WTC11 (cell line): ENCODE measurements at regions not wholly inside any gene's neighbourhood (a gene's known extent, or its start where the extent isn't known, plus 50 kb on each side); places are given as distances from the start of the nearest gene placed in this dataset.
A peak's percentile ranks its signal among the peaks of the same experiment; 100 is the strongest.

Experiments
- ATAC-seq: fragments of 200-7000 bp; cut with Tn5 transposase; 2 replicates; pipeline ENCODE4 v1.10.0; 2021; ENCODE audit warnings: mild to moderate bottlenecking, moderate library complexity
- CTCF ChIA-PET: fragments of 300-600 bp; sonication (Branson Sonifier 250); formaldehyde crosslinking; loops from one replicate; lab custom pipeline; 2021; ENCODE audit warnings: antibody characterized with exemption; lab: Charles Lee
- POLR2A ChIA-PET: fragments of 350-600 bp; sonication (Branson Sonifier 250); formaldehyde crosslinking; loops from one replicate; lab custom pipeline; 2021; ENCODE audit warnings: antibody characterized with exemption; lab: Charles Lee
- DNase-seq: peaks from one replicate; pipeline ENCODE4 v3.0.0; 2021; ENCODE audit warnings: low spot score
- H3K27ac Mint-ChIP-seq: 2 replicates; pipeline ENCODE4 v1.8.0; 2021; ENCODE audit warnings: mixed read lengths
- H3K27me3 Mint-ChIP-seq: 2 replicates; pipeline ENCODE4 v1.8.0; 2021; ENCODE audit warnings: low read depth, mild to moderate bottlenecking, moderate library complexity, mixed read lengths
- H3K36me3 Mint-ChIP-seq: 2 replicates; pipeline ENCODE4 v1.8.0; 2021; ENCODE audit warnings: mixed read lengths
- H3K4me1 Mint-ChIP-seq: 2 replicates; pipeline ENCODE4 v1.8.0; 2022; ENCODE audit warnings: mixed read lengths
- H3K4me3 Mint-ChIP-seq: 2 replicates; pipeline ENCODE4 v1.8.0; 2021; ENCODE audit warnings: mild to moderate bottlenecking, moderate library complexity, mixed read lengths
- H3K9me3 Mint-ChIP-seq: 2 replicates; pipeline ENCODE4 v1.8.0; 2021; ENCODE audit warnings: mixed read lengths
- CBFB ChIP-seq: sonication (generic); formaldehyde crosslinking; IDR thresholded peaks from 2 replicates; pipeline ENCODE4 v1.8.1; 2022; ENCODE audit warnings: mild to moderate bottlenecking, low read depth, missing genetic modification reagents
- ELF4 ChIP-seq: sonication (generic); formaldehyde crosslinking; IDR thresholded peaks from 2 replicates; pipeline ENCODE4 v1.8.1; 2022; ENCODE audit warnings: low read depth, mild to moderate bottlenecking, moderate library complexity, missing genetic modification reagents
- JUN ChIP-seq: sonication (generic); formaldehyde crosslinking; IDR thresholded peaks from 2 replicates; pipeline ENCODE4 v1.8.0; 2023; ENCODE audit warnings: mild to moderate bottlenecking, missing genetic modification reagents
- KAT7 ChIP-seq: sonication (generic); formaldehyde crosslinking; IDR thresholded peaks from 2 replicates; pipeline ENCODE4 v1.8.1; 2023; ENCODE audit warnings: missing genetic modification reagents, mild to moderate bottlenecking, borderline replicate concordance
- MYBL2 ChIP-seq: sonication (generic); formaldehyde crosslinking; IDR thresholded peaks from 2 replicates; pipeline ENCODE4 v1.8.1; 2023; ENCODE audit warnings: mild to moderate bottlenecking, moderate library complexity, missing genetic modification reagents
- NFE2L1 ChIP-seq: sonication (generic); formaldehyde crosslinking; IDR thresholded peaks from 2 replicates; pipeline ENCODE4 v1.8.1; 2023; ENCODE audit warnings: missing genetic modification reagents
- NR1H2 ChIP-seq: sonication (generic); formaldehyde crosslinking; IDR thresholded peaks from 2 replicates; pipeline ENCODE4 v1.9.0; 2021; ENCODE audit warnings: mild to moderate bottlenecking, moderate library complexity, missing genetic modification reagents
- NR2C2 ChIP-seq: sonication (generic); formaldehyde crosslinking; IDR thresholded peaks from 2 replicates; pipeline ENCODE4 v1.8.0; 2022; ENCODE audit warnings: mild to moderate bottlenecking, missing genetic modification reagents
- RORB ChIP-seq: fragments of 250-450 bp; sonication (Bioruptor Pico); IDR thresholded peaks from 2 replicates; pipeline ENCODE4 v1.9.0; 2021; ENCODE audit warnings: mild to moderate bottlenecking
- SOX15 ChIP-seq: fragments of 250-450 bp; sonication (Bioruptor Pico); IDR thresholded peaks from 2 replicates; pipeline ENCODE4 v1.9.0; 2021; ENCODE audit warnings: mild to moderate bottlenecking
- TEAD4 ChIP-seq: sonication (generic); formaldehyde crosslinking; IDR thresholded peaks from 2 replicates; pipeline ENCODE4 v1.8.0; 2022; ENCODE audit warnings: mild to moderate bottlenecking, missing genetic modification reagents
- ZBTB21 ChIP-seq: sonication (generic); formaldehyde crosslinking; IDR thresholded peaks from 2 replicates; pipeline ENCODE4 v1.8.1; 2023; ENCODE audit warnings: mild to moderate bottlenecking, missing genetic modification reagents, borderline replicate concordance
- ZNF121 ChIP-seq: sonication (generic); formaldehyde crosslinking; IDR thresholded peaks from 2 replicates; pipeline ENCODE4 v1.8.0; 2023; ENCODE audit warnings: missing genetic modification reagents
- ZNF219 ChIP-seq: sonication (generic); formaldehyde crosslinking; IDR thresholded peaks from 2 replicates; pipeline ENCODE4 v1.8.0; 2023; ENCODE audit warnings: missing genetic modification reagents, mild to moderate bottlenecking, borderline replicate concordance
- ZNF317 ChIP-seq: sonication (generic); formaldehyde crosslinking; IDR thresholded peaks from 2 replicates; pipeline ENCODE4 v1.8.1; 2023; ENCODE audit warnings: low read depth, mild to moderate bottlenecking, moderate library complexity, missing genetic modification reagents, borderline replicate concordance
- ZNF423 ChIP-seq: fragments of 250-450 bp; sonication (Bioruptor Pico); IDR thresholded peaks from 2 replicates; pipeline ENCODE4 v2.1.2; 2022; ENCODE audit warnings: mild to moderate bottlenecking, moderate library complexity
- ZNF671 ChIP-seq: fragments of 250-450 bp; sonication (Bioruptor Pico); IDR thresholded peaks from 2 replicates; pipeline ENCODE4 v1.8.0; 2021; ENCODE audit warnings: mild to moderate bottlenecking
- TF ChIP-seq, protein P1 (sequence below): sonication (generic); formaldehyde crosslinking; IDR thresholded peaks from 2 replicates; pipeline ENCODE4 v1.8.0; 2022; ENCODE audit warnings: mild to moderate bottlenecking, missing genetic modification reagents
- TF ChIP-seq, protein P2 (sequence below): sonication (generic); formaldehyde crosslinking; IDR thresholded peaks from 2 replicates; pipeline ENCODE4 v1.8.0; 2022; ENCODE audit warnings: mild to moderate bottlenecking, missing genetic modification reagents
- TF ChIP-seq, protein P3 (sequence below): fragments of 250-450 bp; sonication (Bioruptor Pico); conservative IDR thresholded peaks from 2 replicates; pipeline ENCODE4 v1.9.0; 2021; ENCODE audit warnings: mild to moderate bottlenecking
- TF ChIP-seq, protein P4 (sequence below): sonication (generic); formaldehyde crosslinking; IDR thresholded peaks from 2 replicates; pipeline ENCODE4 v1.8.1; 2023; ENCODE audit warnings: mild to moderate bottlenecking, missing genetic modification reagents, moderate library complexity
- TF ChIP-seq, protein P5 (sequence below): fragments of 250-450 bp; sonication (Bioruptor Pico); IDR thresholded peaks from 2 replicates; pipeline ENCODE4 v2.1.2; 2022; ENCODE audit warnings: mild to moderate bottlenecking, moderate library complexity
- TF ChIP-seq, protein P6 (sequence below): sonication (generic); formaldehyde crosslinking; IDR thresholded peaks from 2 replicates; pipeline ENCODE4 v1.8.0; 2022; ENCODE audit warnings: mild to moderate bottlenecking, missing genetic modification reagents
- TF ChIP-seq, protein P7 (sequence below): sonication (generic); formaldehyde crosslinking; IDR thresholded peaks from 2 replicates; pipeline ENCODE4 v1.8.1; 2023; ENCODE audit warnings: mild to moderate bottlenecking, missing genetic modification reagents, borderline replicate concordance

DNA sequence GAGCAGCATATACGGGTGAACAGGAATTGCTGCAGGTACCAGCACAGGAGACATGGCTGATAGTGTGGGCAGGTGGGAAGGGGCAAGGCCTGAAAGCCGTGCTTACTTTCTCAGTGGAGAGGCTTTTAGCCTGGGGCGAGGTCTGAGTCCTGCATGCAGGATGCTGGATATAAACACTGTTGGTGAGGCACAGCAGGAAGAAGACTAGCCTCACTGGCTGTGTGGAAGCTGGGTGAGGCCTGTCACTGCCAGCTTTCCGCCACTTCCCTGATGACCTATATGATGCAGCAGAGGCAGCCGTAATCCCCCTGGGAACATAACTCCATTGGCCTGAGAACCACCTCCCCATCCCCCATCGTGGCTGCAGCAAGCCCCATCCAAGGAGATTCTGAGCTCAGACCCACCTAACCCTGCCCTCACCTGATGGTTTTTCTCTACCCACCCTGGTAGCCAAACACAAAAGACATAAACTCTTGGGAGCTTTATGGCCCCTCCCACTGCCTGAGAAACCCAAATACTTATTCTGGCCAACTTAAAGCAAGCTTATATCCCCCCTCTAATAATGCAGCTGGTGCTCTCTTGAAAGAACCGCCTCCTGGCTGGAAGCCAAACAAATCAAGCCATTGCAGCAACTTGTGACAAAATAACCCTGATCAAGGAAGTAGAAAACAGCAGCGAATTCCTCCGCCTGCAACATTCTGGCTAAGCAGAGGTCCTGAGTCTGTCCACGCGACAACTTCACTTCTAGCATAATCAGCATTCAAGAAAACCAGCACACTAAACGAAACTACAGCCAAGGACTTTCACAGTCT, 54.6 kb upstream of the DSC1 start:
- POLR2A ChIA-PET, result no interaction called here

DNA sequence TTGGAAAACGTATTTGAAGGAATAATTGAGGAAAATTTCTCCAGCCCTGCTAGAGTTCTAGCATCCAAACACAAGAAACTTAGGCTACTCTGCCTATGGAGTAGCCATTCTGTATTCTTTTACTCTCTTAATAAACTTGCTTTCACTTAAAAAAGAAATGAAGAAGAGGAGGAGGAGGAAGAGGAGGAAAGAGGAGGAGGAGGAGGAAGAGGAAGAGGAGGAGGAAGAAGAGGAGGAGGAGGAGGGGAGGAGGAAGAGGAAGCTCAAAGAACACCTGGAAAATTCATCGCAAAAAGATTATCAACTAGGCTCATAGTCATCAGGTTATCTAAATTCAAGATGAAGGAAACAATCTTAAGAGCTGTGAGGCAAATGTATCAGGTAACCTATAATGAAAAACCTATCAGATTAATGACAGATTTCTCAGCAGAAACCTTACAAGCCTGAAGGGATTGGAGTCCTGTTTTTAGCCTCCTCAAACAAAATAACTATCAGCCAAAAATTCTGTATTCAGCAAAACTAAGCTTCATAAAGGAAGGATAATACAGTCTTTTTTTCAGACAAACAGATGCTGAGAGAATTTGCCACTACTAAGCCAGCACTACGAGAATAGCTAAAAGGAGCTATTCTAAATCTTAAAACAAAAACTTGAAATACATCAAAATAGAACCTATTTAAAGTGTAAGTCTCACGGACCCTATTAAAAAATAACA, 56.2 kb upstream of the DSC1 start:
- CTCF ChIA-PET, result no interaction called here
- Mint-ChIP-seq H3K9me3 (peaks cover 32% of the 10 kb centered on the region), H3K4me3 (no peak overlapping the region), H3K27ac (no peak overlapping the region), H3K4me1 (peaks cover 20% of the 10 kb centered on the region), H3K36me3 (peaks cover 10% of the 10 kb centered on the region), H3K27me3 (no peaks in the 10 kb centered on the region; the same call in 1 of the 2 replicates)
- no peak for ATAC-seq
- TF ChIP-seq, protein P1, sequence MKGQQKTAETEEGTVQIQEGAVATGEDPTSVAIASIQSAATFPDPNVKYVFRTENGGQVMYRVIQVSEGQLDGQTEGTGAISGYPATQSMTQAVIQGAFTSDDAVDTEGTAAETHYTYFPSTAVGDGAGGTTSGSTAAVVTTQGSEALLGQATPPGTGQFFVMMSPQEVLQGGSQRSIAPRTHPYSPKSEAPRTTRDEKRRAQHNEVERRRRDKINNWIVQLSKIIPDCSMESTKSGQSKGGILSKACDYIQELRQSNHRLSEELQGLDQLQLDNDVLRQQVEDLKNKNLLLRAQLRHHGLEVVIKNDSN (CRISPR knock-in tag), result no peak
- TF ChIP-seq TEAD4 (CRISPR knock-in tag) (no peak), RORB (CRISPR knock-in tag) (no peak), ZNF423 (no peak), JUN (CRISPR knock-in tag) (no peak), ZBTB21 (CRISPR knock-in tag) (no peak), ZNF219 (CRISPR knock-in tag) (no peak), CBFB (CRISPR knock-in tag) (no peak), ZNF317 (CRISPR knock-in tag) (no peak), KAT7 (CRISPR knock-in tag) (no peak), SOX15 (no peak), NR1H2 (CRISPR knock-in tag) (no peak), NR2C2 (CRISPR knock-in tag) (no peak), ZNF121 (CRISPR knock-in tag) (no peak)
- TF ChIP-seq, protein P2, sequence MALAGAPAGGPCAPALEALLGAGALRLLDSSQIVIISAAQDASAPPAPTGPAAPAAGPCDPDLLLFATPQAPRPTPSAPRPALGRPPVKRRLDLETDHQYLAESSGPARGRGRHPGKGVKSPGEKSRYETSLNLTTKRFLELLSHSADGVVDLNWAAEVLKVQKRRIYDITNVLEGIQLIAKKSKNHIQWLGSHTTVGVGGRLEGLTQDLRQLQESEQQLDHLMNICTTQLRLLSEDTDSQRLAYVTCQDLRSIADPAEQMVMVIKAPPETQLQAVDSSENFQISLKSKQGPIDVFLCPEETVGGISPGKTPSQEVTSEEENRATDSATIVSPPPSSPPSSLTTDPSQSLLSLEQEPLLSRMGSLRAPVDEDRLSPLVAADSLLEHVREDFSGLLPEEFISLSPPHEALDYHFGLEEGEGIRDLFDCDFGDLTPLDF (CRISPR knock-in tag), result no peak
- TF ChIP-seq, protein P3, sequence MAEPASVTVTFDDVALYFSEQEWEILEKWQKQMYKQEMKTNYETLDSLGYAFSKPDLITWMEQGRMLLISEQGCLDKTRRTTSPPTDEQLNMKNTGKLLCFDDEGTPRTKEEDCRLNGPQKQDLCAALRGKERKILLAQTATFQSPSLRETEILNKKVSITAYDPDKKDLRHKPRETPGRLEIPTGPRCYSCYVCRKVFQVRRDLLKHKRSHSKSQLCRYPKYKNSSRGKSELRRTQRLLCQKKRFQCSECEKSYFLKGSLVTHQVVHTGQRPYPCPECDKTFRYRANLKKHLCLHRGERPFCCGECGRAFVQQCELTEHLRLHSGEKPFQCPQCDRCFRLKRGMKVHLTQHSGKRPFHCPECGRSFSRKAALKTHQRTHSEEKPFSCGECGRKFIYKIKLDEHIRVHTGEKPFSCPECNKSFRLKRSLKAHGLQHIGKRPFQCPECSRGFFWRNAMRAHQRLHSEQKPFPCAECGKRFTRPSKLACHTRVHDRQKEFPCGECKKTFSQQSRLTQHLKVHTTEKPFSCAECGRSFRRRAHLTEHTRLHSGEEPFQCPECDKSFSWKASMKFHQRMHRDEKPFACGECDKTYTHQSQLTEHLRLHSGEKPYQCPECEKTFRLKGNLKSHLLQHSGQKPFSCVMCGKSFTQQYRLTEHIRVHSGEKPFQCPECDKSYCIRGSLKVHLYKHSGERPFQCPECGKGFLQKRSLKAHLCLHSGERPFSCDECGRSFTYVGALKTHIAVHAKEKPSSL (CRISPR knock-in tag), result no peak
- TF ChIP-seq, protein P4, sequence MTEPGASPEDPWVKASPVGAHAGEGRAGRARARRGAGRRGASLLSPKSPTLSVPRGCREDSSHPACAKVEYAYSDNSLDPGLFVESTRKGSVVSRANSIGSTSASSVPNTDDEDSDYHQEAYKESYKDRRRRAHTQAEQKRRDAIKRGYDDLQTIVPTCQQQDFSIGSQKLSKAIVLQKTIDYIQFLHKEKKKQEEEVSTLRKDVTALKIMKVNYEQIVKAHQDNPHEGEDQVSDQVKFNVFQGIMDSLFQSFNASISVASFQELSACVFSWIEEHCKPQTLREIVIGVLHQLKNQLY (CRISPR knock-in tag), result no peak
- TF ChIP-seq, protein P5, sequence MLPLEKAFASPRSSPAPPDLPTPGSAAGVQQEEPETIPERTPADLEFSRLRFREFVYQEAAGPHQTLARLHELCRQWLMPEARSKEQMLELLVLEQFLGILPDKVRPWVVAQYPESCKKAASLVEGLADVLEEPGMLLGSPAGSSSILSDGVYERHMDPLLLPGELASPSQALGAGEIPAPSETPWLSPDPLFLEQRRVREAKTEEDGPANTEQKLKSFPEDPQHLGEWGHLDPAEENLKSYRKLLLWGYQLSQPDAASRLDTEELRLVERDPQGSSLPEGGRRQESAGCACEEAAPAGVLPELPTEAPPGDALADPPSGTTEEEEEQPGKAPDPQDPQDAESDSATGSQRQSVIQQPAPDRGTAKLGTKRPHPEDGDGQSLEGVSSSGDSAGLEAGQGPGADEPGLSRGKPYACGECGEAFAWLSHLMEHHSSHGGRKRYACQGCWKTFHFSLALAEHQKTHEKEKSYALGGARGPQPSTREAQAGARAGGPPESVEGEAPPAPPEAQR (CRISPR knock-in tag), result no peak
- TF ChIP-seq, protein P6, sequence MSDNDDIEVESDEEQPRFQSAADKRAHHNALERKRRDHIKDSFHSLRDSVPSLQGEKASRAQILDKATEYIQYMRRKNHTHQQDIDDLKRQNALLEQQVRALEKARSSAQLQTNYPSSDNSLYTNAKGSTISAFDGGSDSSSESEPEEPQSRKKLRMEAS (CRISPR knock-in tag), result no peak
- POLR2A ChIA-PET, result no interaction called here
- no peak for DNase-seq

More for the DNA sequence above, 54.6 kb upstream of the DSC1 start:
- no peak for DNase-seq
- TF ChIP-seq, protein P7, sequence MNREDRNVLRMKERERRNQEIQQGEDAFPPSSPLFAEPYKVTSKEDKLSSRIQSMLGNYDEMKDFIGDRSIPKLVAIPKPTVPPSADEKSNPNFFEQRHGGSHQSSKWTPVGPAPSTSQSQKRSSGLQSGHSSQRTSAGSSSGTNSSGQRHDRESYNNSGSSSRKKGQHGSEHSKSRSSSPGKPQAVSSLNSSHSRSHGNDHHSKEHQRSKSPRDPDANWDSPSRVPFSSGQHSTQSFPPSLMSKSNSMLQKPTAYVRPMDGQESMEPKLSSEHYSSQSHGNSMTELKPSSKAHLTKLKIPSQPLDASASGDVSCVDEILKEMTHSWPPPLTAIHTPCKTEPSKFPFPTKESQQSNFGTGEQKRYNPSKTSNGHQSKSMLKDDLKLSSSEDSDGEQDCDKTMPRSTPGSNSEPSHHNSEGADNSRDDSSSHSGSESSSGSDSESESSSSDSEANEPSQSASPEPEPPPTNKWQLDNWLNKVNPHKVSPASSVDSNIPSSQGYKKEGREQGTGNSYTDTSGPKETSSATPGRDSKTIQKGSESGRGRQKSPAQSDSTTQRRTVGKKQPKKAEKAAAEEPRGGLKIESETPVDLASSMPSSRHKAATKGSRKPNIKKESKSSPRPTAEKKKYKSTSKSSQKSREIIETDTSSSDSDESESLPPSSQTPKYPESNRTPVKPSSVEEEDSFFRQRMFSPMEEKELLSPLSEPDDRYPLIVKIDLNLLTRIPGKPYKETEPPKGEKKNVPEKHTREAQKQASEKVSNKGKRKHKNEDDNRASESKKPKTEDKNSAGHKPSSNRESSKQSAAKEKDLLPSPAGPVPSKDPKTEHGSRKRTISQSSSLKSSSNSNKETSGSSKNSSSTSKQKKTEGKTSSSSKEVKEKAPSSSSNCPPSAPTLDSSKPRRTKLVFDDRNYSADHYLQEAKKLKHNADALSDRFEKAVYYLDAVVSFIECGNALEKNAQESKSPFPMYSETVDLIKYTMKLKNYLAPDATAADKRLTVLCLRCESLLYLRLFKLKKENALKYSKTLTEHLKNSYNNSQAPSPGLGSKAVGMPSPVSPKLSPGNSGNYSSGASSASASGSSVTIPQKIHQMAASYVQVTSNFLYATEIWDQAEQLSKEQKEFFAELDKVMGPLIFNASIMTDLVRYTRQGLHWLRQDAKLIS (CRISPR knock-in tag), result no peak
- TF ChIP-seq ZNF671 (CRISPR knock-in tag) (no peak), NFE2L1 (CRISPR knock-in tag) (no peak), RORB (CRISPR knock-in tag) (no peak), ELF4 (CRISPR knock-in tag) (no peak), MYBL2 (CRISPR knock-in tag) (no peak)
- Mint-ChIP-seq H3K4me1 (peaks cover 20% of the 10 kb centered on the region), H3K27me3 (no peaks in the 10 kb centered on the region; the same call in 1 of the 2 replicates), H3K4me3 (no peak overlapping the region), H3K36me3 (peaks cover 10% of the 10 kb centered on the region), H3K9me3 (peaks cover 29% of the 10 kb centered on the region), H3K27ac (no peak overlapping the region)
- CTCF ChIA-PET, result interaction anchor here (0.6 to 0.8 kb wide), 2 partner anchors 24 to 29 kb away, joined by 3 read pairs; no protein-coding TSS in a partner anchor
- peak; percentile 75 for ATAC-seq
